ENCODE measurements at regions not wholly inside any gene's neighbourhood (a gene's known extent, or its start where the extent isn't known, plus 50 kb on each side); places are given as distances from the start of the nearest gene placed in this dataset.

GRCh38 chr11:86740628-86741483 is 59.5 kb upstream of the PRSS23 start:
- intact Hi-C loops (cut with DNase I): loop anchor here (5.0 kb wide), 2 partner anchors 44 to 61 kb away; partner anchors contain the start of gene PRSS23
- DNase-seq (ENCODE audit: extremely low spot score): no peak
- Histone ChIP-seq H3K27ac (replicated peaks in 1 of 4) (peak overlapping the region; percentile 91 to 94 (median 92)), H3K9me3 (no peaks in the 10 kb centered on the region), H3K36me3 (no peaks in the 10 kb centered on the region), H3K4me1 (peaks cover 44 to 83% (median 77%) of the 10 kb centered on the region in 4 donors), H3K4me3 (no peak overlapping the region), H3K27me3 (no peaks in the 10 kb centered on the region)
- WGBS: 55% methylated on average over 7 of the region's 7 CpGs
- TF ChIP-seq POLR2AphosphoS5 (IDR thresholded peaks at IDR 0.05) (peak; percentile 76 to 79), EP300 (IDR thresholded peaks at IDR 0.05) (no peak)

DNA sequence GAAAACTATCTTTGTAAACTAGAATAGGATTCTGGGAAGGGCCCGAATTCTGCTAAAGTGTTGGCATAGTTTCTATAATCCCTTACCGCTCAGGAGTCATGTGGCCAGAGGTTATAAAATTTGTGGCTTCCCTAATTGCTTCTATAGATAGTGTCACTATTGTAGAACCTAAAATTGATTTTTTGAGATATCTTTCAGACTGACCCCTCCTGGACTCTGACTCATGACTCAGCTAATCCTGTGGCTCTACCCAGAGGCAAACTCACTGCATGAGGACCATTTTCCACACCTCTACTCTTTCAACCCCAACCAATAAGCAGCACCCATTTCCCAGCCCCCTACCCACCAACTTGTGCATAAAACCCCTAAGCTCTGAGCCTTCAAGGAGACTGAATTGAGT is 61.8 kb upstream of the PRSS23 start:
- Histone ChIP-seq H3K4me1 (peaks cover 41 to 77% (median 69%) of the 10 kb centered on the region in 4 donors), H3K36me3 (no peaks in the 10 kb centered on the region), H3K4me3 (no peak overlapping the region), H3K27ac (replicated peaks in 1 of 4) (peak overlapping the region; percentile 58 to 94 (median 82)), H3K27me3 (no peaks in the 10 kb centered on the region), H3K9me3 (no peaks in the 10 kb centered on the region)
- WGBS: 91% methylated on average over 2 of the region's 2 CpGs
- DNase-seq (ENCODE audit: extremely low spot score): no peak
- intact Hi-C loops (cut with DNase I): loop anchor here (5.0 kb wide), 1 partner anchor 116 kb away; no protein-coding TSS in a partner anchor
- TF ChIP-seq POLR2A (IDR thresholded peaks at IDR 0.05; ENCODE audit: low read depth): no peak
- no peak for TF ChIP-seq POLR2AphosphoS5 (IDR thresholded peaks at IDR 0.05)
- no peak for TF ChIP-seq CTCF (IDR thresholded peaks at IDR 0.05)
- TF ChIP-seq EP300 (IDR thresholded peaks at IDR 0.05): no peak

- no peaks in the 10 kb centered on the region for H3K27me3 ChIP-seq
- H3K36me3 ChIP-seq: no peaks in the 10 kb centered on the region
- peaks cover 40 to 70% (median 61%) of the 10 kb centered on the region in 4 donors for H3K4me1 ChIP-seq
- H3K4me3 ChIP-seq: no peak overlapping the region
- intact Hi-C loops (cut with DNase I): loop anchor here (5.0 kb wide), 1 partner anchor 115 kb away; no protein-coding TSS in a partner anchor
- TF ChIP-seq POLR2A (IDR thresholded peaks at IDR 0.05; ENCODE audit: low read depth) (no peak), CTCF (IDR thresholded peaks at IDR 0.05) (no peak), POLR2AphosphoS5 (IDR thresholded peaks at IDR 0.05) (peak in 1 of 2 donors; percentile 17)
- H3K27ac ChIP-seq (replicated peaks in 1 of 4): peak overlapping the region; percentile 58 to 94 (median 82)
- no peak for DNase-seq (ENCODE audit: extremely low spot score)
- H3K9me3 ChIP-seq: no peaks in the 10 kb centered on the region
Measured at GRCh38 chr11:86737737-86738136, 62.6 kb upstream of the PRSS23 start.

GRCh38 chr11:86737230-86737629 is 63.1 kb upstream of the PRSS23 start:
- no peak for DNase-seq (ENCODE audit: extremely low spot score)
- H3K4me3 ChIP-seq: no peak overlapping the region
- TF ChIP-seq CTCF (IDR thresholded peaks at IDR 0.05) (no peak), EP300 (IDR thresholded peaks at IDR 0.05) (no peak), POLR2A (IDR thresholded peaks at IDR 0.05; ENCODE audit: low read depth) (no peak), POLR2AphosphoS5 (IDR thresholded peaks at IDR 0.05) (no peak)
- H3K4me1 ChIP-seq: peaks cover 40 to 65% (median 55%) of the 10 kb centered on the region in 4 donors
- H3K36me3 ChIP-seq: no peaks in the 10 kb centered on the region
- H3K27ac ChIP-seq (replicated peaks in 1 of 4): peak overlapping the region; percentile 58 to 94 (median 82)
- intact Hi-C loops (cut with DNase I): loop anchor here (5.0 kb wide), 1 partner anchor 115 kb away; no protein-coding TSS in a partner anchor
- H3K27me3 ChIP-seq: no peaks in the 10 kb centered on the region
- no peaks in the 10 kb centered on the region for H3K9me3 ChIP-seq

Data from esophagus muscularis mucosa (tissue), 4 donors.